CD14-positive monocyte (primary cell): ENCODE measurements at regions not wholly inside any gene's neighbourhood (a gene's known extent, or its start where the extent isn't known, plus 50 kb on each side); places are given as distances from the start of the nearest gene placed in this dataset.

Experiments used
- DNase-seq, 3 donors: peaks; one replicate each; pipeline ENCODE4 v3.0.0-alpha.2; 2011 to 2022
- H2AFZ ChIP-seq: 2 replicates; pipeline ENCODE4 v1.6.0; 2012; ENCODE audit warnings: mild to moderate bottlenecking, low read depth, low read length, inconsistent platforms; ENCODE audit not compliant: insufficient read depth, poor library complexity, severe bottlenecking
- H3K27ac ChIP-seq, 2 donors: 1 replicate in 1 of 2; 2 replicates in 1 of 2; pipeline ENCODE4 v1.5.1; 2012 to 2013; ENCODE audit warnings: low read length in 2 of 2, control low read depth in 1 of 2, inconsistent platforms in 1 of 2, low read depth in 1 of 2, mild to moderate bottlenecking in 1 of 2
- H3K27me3 ChIP-seq, 2 donors: one replicate each; pipeline versions ENCODE4 v1.6.0 to v1.6.1; 2011 to 2013; ENCODE audit warnings: low read length in 2 of 2; ENCODE audit not compliant: control insufficient read depth in 2 of 2, insufficient read depth in 2 of 2
- H3K36me3 ChIP-seq, 2 donors: replicated peaks in 1 of 2; 1 replicate in 1 of 2; 2 replicates in 1 of 2; pipeline versions ENCODE4 v1.5.1 to v1.6.1; 2012 to 2013; ENCODE audit warnings: low read length in 2 of 2, control low read depth in 1 of 2, inconsistent platforms in 1 of 2, mild to moderate bottlenecking in 1 of 2; ENCODE audit not compliant: insufficient read depth in 2 of 2, control insufficient read depth in 1 of 2
- H3K4me1 ChIP-seq, 2 donors: 1 replicate in 1 of 2; 2 replicates in 1 of 2; pipeline versions ENCODE4 v1.5.1 to v1.6.1; 2012 to 2013; ENCODE audit warnings: low read length in 2 of 2, control low read depth in 1 of 2, inconsistent platforms in 1 of 2, mild to moderate bottlenecking in 1 of 2, moderate library complexity in 1 of 2; ENCODE audit not compliant: insufficient read depth in 2 of 2, control insufficient read depth in 1 of 2
- H3K4me2 ChIP-seq: replicated peaks from 2 replicates; pipeline ENCODE3; 2012; ENCODE audit warnings: low read length, moderate library complexity, mild to moderate bottlenecking; ENCODE audit not compliant: poor library complexity, severe bottlenecking; ENCODE audit errors: extremely low read depth
- H3K4me3 ChIP-seq, 3 experiments: fragments of 200-600 bp in 1 of 3; sonication (generic) in 1 of 3; replicated peaks in 1 of 3; 1 replicate in 2 of 3; 2 replicates in 1 of 3; pipeline ENCODE4 v1.5.1; 2011 to 2013; ENCODE audit warnings: low read length in 3 of 3, mild to moderate bottlenecking in 3 of 3, control low read depth in 2 of 3, low read depth in 2 of 3, inconsistent platforms in 1 of 3, moderate library complexity in 1 of 3
- H3K79me2 ChIP-seq: 2 replicates; pipeline ENCODE4 v1.6.0; 2012; ENCODE audit warnings: mild to moderate bottlenecking, control low read depth, inconsistent platforms, low read length, moderate library complexity; ENCODE audit not compliant: insufficient read depth
- H3K9ac ChIP-seq: 2 replicates; pipeline ENCODE4 v1.6.0; 2017; ENCODE audit warnings: low read length, mild to moderate bottlenecking; ENCODE audit not compliant: insufficient read depth, poor library complexity, severe bottlenecking
- H3K9me3 ChIP-seq, 2 donors: replicated peaks in 1 of 2; 1 replicate in 1 of 2; 2 replicates in 1 of 2; pipeline versions ENCODE4 v1.5.1 to v1.6.1; 2012 to 2013; ENCODE audit warnings: low read length in 2 of 2, control low read depth in 1 of 2; ENCODE audit not compliant: control insufficient read depth in 1 of 2, insufficient read depth in 1 of 2
- H4K20me1 ChIP-seq: 2 replicates; pipeline ENCODE4 v1.6.0; 2012; ENCODE audit warnings: mild to moderate bottlenecking, low read length, control low read depth, moderate library complexity; ENCODE audit not compliant: insufficient read depth
- H3K27ac Mint-ChIP-seq, 7 donors: one replicate each; pipeline ENCODE4 v1.8.0; 2020; ENCODE audit warnings: mild to moderate bottlenecking in 7 of 7, mixed read lengths in 7 of 7, moderate library complexity in 6 of 7, inconsistent platforms in 2 of 7
- H3K27me3 Mint-ChIP-seq, 3 donors: one replicate each; pipeline ENCODE4 v1.8.0; 2021 to 2022; ENCODE audit warnings: low read depth in 3 of 3, mild to moderate bottlenecking in 3 of 3, mixed read lengths in 3 of 3, moderate library complexity in 3 of 3, inconsistent platforms in 1 of 3
- H3K36me3 Mint-ChIP-seq, 2 donors: one replicate each; pipeline ENCODE4 v1.8.0; 2020; ENCODE audit warnings: mixed read lengths in 2 of 2, inconsistent platforms in 1 of 2, mild to moderate bottlenecking in 1 of 2
- H3K4me1 Mint-ChIP-seq: one replicate; pipeline ENCODE4 v1.8.0; 2020; ENCODE audit warnings: mild to moderate bottlenecking, mixed read lengths
- H3K4me3 Mint-ChIP-seq, 2 donors: one replicate each; pipeline ENCODE4 v1.8.0; 2020; ENCODE audit warnings: mild to moderate bottlenecking in 2 of 2, mixed read lengths in 2 of 2, moderate library complexity in 1 of 2
- H3K9me3 Mint-ChIP-seq, 7 donors: one replicate each; pipeline ENCODE4 v1.8.0; 2020 to 2022; ENCODE audit warnings: mixed read lengths in 7 of 7, mild to moderate bottlenecking in 6 of 7, moderate library complexity in 6 of 7, inconsistent platforms in 2 of 7
- CTCF ChIP-seq: fragments of 200-600 bp; IDR thresholded peaks from one replicate; pipeline ENCODE4 v1.8.0; 2022; ENCODE audit warnings: antibody characterized with exemption, mild to moderate bottlenecking
- WGBS: methylation state at CpG from one replicate; pipeline ENCODE4 v1.1.5; 2013; ENCODE audit warnings: missing lambda C conversion rate; ENCODE audit not compliant: insufficient coverage; 5-methylcytosine and 5-hydroxymethylcytosine counted together
- intact Hi-C, 2 donors: fragments of 100-400 bp; cut with micrococcal nuclease; formaldehyde crosslinking; loops; one replicate each; pipeline versions ENCODE4 v1.15.0 to v1.15.1; 2023

GRCh38 chr15:35956056-35956455, 410.1 kb upstream of the DPH6 start:
- H3K36me3 ChIP-seq, result no peaks in the 10 kb centered on the region
- no peak overlapping the region for H3K27ac ChIP-seq
- H3K9me3 ChIP-seq, result peaks cover 0 to 5% of the 10 kb centered on the region in 2 donors
- H3K27me3 ChIP-seq, result no peaks in the 10 kb centered on the region
- no peak for TF ChIP-seq CTCF
- Mint-ChIP-seq H3K27ac (no peak overlapping the region), H3K4me3 (no peak overlapping the region), H3K27me3 (no peaks in the 10 kb centered on the region), H3K9me3 (peaks cover 0 to 5% (median 0%) of the 10 kb centered on the region in 7 donors), H3K4me1 (no peaks in the 10 kb centered on the region), H3K36me3 (no peaks in the 10 kb centered on the region)
- intact Hi-C loops, result no loop called here
- H3K79me2 ChIP-seq, result no peaks in the 10 kb centered on the region
- 100% methylated on average over 1 of the region's 3 CpGs for WGBS
- no peak overlapping the region for H3K4me3 ChIP-seq
- H3K4me2 ChIP-seq, result no peak overlapping the region
- no peaks in the 10 kb centered on the region for H4K20me1 ChIP-seq
- no peaks in the 10 kb centered on the region for H3K4me1 ChIP-seq
- no peak overlapping the region for H2AFZ ChIP-seq
- no peak overlapping the region for H3K9ac ChIP-seq
- DNase-seq, result no peak

- TF ChIP-seq CTCF, result no peak
- no peak overlapping the region for H2AFZ ChIP-seq
- H3K9me3 ChIP-seq, result peaks cover 0 to 8% of the 10 kb centered on the region in 2 donors
- H3K4me2 ChIP-seq, result no peak overlapping the region
- DNase-seq, result no peak
- WGBS, result 88% methylated on average over 2 of the region's 2 CpGs
- Mint-ChIP-seq H3K27me3 (no peaks in the 10 kb centered on the region), H3K4me3 (no peak overlapping the region), H3K27ac (no peak overlapping the region), H3K9me3 (peaks cover 0 to 3% (median 2%) of the 10 kb centered on the region in 7 donors), H3K36me3 (no peaks in the 10 kb centered on the region), H3K4me1 (no peaks in the 10 kb centered on the region)
- no peaks in the 10 kb centered on the region for H3K79me2 ChIP-seq
- intact Hi-C loops, result no loop called here
- H3K4me3 ChIP-seq, result no peak overlapping the region
- H3K4me1 ChIP-seq, result no peaks in the 10 kb centered on the region
- H3K27me3 ChIP-seq, result no peaks in the 10 kb centered on the region
- H4K20me1 ChIP-seq, result no peaks in the 10 kb centered on the region
- no peak overlapping the region for H3K9ac ChIP-seq
- no peaks in the 10 kb centered on the region for H3K36me3 ChIP-seq
- no peak overlapping the region for H3K27ac ChIP-seq
These were observed 412.1 kb upstream of the DPH6 start for GRCh38 chr15:35958021-35958420.
